ENCODE measurements at regions not wholly inside any gene's neighbourhood (a gene's known extent, or its start where the extent isn't known, plus 50 kb on each side); places are given as distances from the start of the nearest gene placed in this dataset.

- TF ChIP-seq, protein P1, sequence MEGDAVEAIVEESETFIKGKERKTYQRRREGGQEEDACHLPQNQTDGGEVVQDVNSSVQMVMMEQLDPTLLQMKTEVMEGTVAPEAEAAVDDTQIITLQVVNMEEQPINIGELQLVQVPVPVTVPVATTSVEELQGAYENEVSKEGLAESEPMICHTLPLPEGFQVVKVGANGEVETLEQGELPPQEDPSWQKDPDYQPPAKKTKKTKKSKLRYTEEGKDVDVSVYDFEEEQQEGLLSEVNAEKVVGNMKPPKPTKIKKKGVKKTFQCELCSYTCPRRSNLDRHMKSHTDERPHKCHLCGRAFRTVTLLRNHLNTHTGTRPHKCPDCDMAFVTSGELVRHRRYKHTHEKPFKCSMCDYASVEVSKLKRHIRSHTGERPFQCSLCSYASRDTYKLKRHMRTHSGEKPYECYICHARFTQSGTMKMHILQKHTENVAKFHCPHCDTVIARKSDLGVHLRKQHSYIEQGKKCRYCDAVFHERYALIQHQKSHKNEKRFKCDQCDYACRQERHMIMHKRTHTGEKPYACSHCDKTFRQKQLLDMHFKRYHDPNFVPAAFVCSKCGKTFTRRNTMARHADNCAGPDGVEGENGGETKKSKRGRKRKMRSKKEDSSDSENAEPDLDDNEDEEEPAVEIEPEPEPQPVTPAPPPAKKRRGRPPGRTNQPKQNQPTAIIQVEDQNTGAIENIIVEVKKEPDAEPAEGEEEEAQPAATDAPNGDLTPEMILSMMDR (IDR thresholded peaks at IDR 0.05) = no peak
- TF ChIP-seq EZH2 (IDR thresholded peaks at IDR 0.05; ENCODE audit: borderline replicate concordance, insufficient read depth, low read depth, low read length, poor library complexity, severe bottlenecking) = no peak
Observed at GRCh38 chr7:130946114-130946513, 212.1 kb upstream of the KLF14 start.

Measured in B cell (primary cell).